T-cell (primary cell): ENCODE measurements at regions not wholly inside any gene's neighbourhood (a gene's known extent, or its start where the extent isn't known, plus 50 kb on each side); places are given as distances from the start of the nearest gene placed in this dataset.

Experiments
- ATAC-seq, 4 experiments: fragments of 200-7000 bp in 3 of 4; fragments of 150-1000 bp in 1 of 4; cut with Tn5 transposase; replicated peaks in 1 of 4; 1 replicate in 3 of 4; 2 replicates in 1 of 4; pipeline ENCODE4 v1.10.0; 2021; ENCODE audit warnings: moderate library complexity in 3 of 4, mild to moderate bottlenecking in 2 of 4, moderate number of reproducible peaks in 1 of 4
- CTCF ChIA-PET, 2 donors: fragments of 300-600 bp; sonication (Branson Sonifier 250); formaldehyde crosslinking; loops; one replicate each; lab custom pipeline; 2022; ENCODE audit warnings: antibody characterized with exemption in 2 of 2; lab: Charles Lee
- POLR2A ChIA-PET, 2 donors: fragments of 300-600 bp; sonication (Branson Sonifier 250); formaldehyde crosslinking; loops; one replicate each; lab custom pipeline; 2022; ENCODE audit warnings: antibody characterized with exemption in 2 of 2; lab: Charles Lee
- DNase-seq, 35 experiments: peaks; one replicate each; pipeline versions ENCODE4 v3.0.0 to v3.0.0-alpha.2; 2013 to 2023
- H3K27ac ChIP-seq: one replicate; pipeline ENCODE4 v1.5.1; 2013; ENCODE audit warnings: low read length
- H3K27me3 ChIP-seq, 2 experiments: replicated peaks in 1 of 2; 1 replicate in 1 of 2; 2 replicates in 1 of 2; pipeline versions ENCODE4 v1.6.1 to v1.7.0; 2013; ENCODE audit warnings: low read length in 1 of 2, mixed read lengths in 1 of 2; ENCODE audit not compliant: control insufficient read depth in 2 of 2, insufficient read depth in 2 of 2; ENCODE audit errors: extremely low read depth in 1 of 2
- H3K36me3 ChIP-seq, 2 donors: 1 replicate in 1 of 2; 2 replicates in 1 of 2; pipeline versions ENCODE4 v1.6.1 to v1.7.0; 2013; ENCODE audit warnings: low read length in 1 of 2; ENCODE audit not compliant: control insufficient read depth in 2 of 2, insufficient read depth in 1 of 2; ENCODE audit errors: extremely low read depth in 1 of 2
- H3K4me1 ChIP-seq, 2 experiments: 1 replicate in 1 of 2; 2 replicates in 1 of 2; pipeline versions ENCODE4 v1.6.1 to v1.7.0; 2013; ENCODE audit warnings: low read length in 2 of 2, mixed read lengths in 1 of 2; ENCODE audit not compliant: insufficient read depth in 2 of 2, control insufficient read depth in 1 of 2; ENCODE audit errors: extremely low read depth in 1 of 2
- H3K4me3 ChIP-seq, 2 donors: 1 replicate in 1 of 2; 2 replicates in 1 of 2; pipeline versions ENCODE4 v1.5.1 to v1.7.0; 2013; ENCODE audit warnings: mild to moderate bottlenecking in 2 of 2, low read length in 1 of 2, moderate library complexity in 1 of 2; ENCODE audit not compliant: control insufficient read depth in 1 of 2; ENCODE audit errors: extremely low read depth in 1 of 2
- H3K9me3 ChIP-seq: 2 replicates; pipeline ENCODE4 v1.7.0; 2013
- H3K27ac Mint-ChIP-seq, 2 donors: one replicate each; pipeline ENCODE4 v1.8.0; 2020 to 2021; ENCODE audit warnings: mild to moderate bottlenecking in 2 of 2, mixed read lengths in 2 of 2
- H3K27me3 Mint-ChIP-seq, 2 donors: one replicate each; pipeline ENCODE4 v1.8.0; 2021 to 2022; ENCODE audit warnings: mixed read lengths in 2 of 2
- H3K36me3 Mint-ChIP-seq: one replicate; pipeline ENCODE4 v1.8.0; 2021; ENCODE audit warnings: mixed read lengths
- H3K4me1 Mint-ChIP-seq, 3 donors: one replicate each; pipeline ENCODE4 v1.8.0; 2020 to 2022; ENCODE audit warnings: mixed read lengths in 3 of 3, mild to moderate bottlenecking in 1 of 3
- H3K4me3 Mint-ChIP-seq, 3 donors: one replicate each; pipeline ENCODE4 v1.8.0; 2020 to 2022; ENCODE audit warnings: mild to moderate bottlenecking in 3 of 3, mixed read lengths in 3 of 3, moderate library complexity in 3 of 3
- H3K9me3 Mint-ChIP-seq, 3 donors: one replicate each; pipeline ENCODE4 v1.8.0; 2020 to 2022; ENCODE audit warnings: mixed read lengths in 3 of 3
- WGBS: methylation state at CpG from one replicate; pipeline ENCODE4 v1.1.5; 2013; ENCODE audit warnings: missing lambda C conversion rate; ENCODE audit not compliant: insufficient coverage; 5-methylcytosine and 5-hydroxymethylcytosine counted together

DNA sequence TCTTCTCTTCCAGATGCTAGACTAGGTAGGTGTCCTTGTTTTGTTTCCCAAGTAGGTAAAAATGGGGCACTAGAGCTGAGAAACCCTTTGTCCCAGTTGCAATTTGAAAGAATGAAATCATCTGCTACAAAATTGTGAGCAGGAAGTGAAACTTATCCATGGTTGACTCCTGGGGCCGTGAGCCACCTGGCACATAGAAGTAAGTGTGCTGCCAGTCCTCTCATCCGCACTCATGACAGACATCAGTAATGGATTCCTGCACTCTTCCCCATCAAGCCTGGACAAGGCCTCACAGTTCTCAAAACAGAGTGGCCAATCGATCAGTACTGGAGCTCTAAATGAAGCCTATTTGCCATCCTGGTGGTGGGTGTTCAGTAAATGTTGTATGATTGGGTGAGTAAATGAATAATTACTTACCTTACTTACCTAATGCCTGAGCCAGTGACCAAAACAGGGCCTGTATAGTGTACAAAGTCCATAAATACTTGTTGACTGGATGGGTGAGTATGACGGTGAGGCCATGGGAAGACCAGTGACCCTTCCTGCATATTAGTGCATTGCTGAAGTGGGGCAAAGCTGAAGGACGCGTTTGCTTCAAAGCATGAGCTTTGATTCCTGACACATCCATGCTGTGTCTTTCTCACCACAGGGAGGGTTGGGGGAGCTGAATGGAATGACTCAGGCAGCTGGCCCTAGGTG, 68.9 kb upstream of the HEPHL1 start:
- Mint-ChIP-seq H3K4me3 (no peak overlapping the region), H3K9me3 (peaks cover 0 to 5% (median 2%) of the 10 kb centered on the region in 3 donors), H3K27me3 (peaks cover 0 to 17% of the 10 kb centered on the region in 2 donors), H3K36me3 (no peaks in the 10 kb centered on the region), H3K27ac (no peak overlapping the region), H3K4me1 (no peaks in the 10 kb centered on the region)
- Histone ChIP-seq H3K4me3 (no peak overlapping the region), H3K27ac (no peak overlapping the region), H3K4me1 (no peaks in the 10 kb centered on the region), H3K36me3 (no peaks in the 10 kb centered on the region), H3K27me3 (peaks cover 0 to 6% of the 10 kb centered on the region in 2 experiments), H3K9me3 (no peaks in the 10 kb centered on the region)
- DNase-seq = no peak
- no peak for ATAC-seq
- CTCF ChIA-PET = no interaction called here
- WGBS = 100% methylated on average over 3 of the region's 6 CpGs
- POLR2A ChIA-PET = no interaction called here

- H3K27me3 Mint-ChIP-seq = peaks cover 0 to 15% of the 10 kb centered on the region in 2 donors
- Histone ChIP-seq H3K9me3 (no peaks in the 10 kb centered on the region), H3K27me3 (peaks cover 0 to 9% of the 10 kb centered on the region in 2 experiments), H3K36me3 (no peaks in the 10 kb centered on the region), H3K4me3 (no peak overlapping the region), H3K4me1 (no peaks in the 10 kb centered on the region), H3K27ac (no peak overlapping the region)
- POLR2A ChIA-PET = no interaction called here
- CTCF ChIA-PET = no interaction called here
- no peaks in the 10 kb centered on the region for H3K4me1 Mint-ChIP-seq
- DNase-seq (no peak), ATAC-seq (no peak)
- 53% methylated on average over 4 of the region's 5 CpGs for WGBS
- peaks cover 0 to 5% (median 2%) of the 10 kb centered on the region in 3 donors for H3K9me3 Mint-ChIP-seq
- H3K36me3 Mint-ChIP-seq = no peaks in the 10 kb centered on the region
- no peak overlapping the region for H3K27ac Mint-ChIP-seq
- H3K4me3 Mint-ChIP-seq = no peak overlapping the region
Observed at GRCh38 chr11:93957397-93957952, 63.7 kb upstream of the HEPHL1 start.

GRCh38 chr11:93958991-93959390, 62.2 kb upstream of the HEPHL1 start:
- Mint-ChIP-seq H3K27ac (no peak overlapping the region), H3K4me1 (no peaks in the 10 kb centered on the region), H3K36me3 (no peaks in the 10 kb centered on the region), H3K9me3 (peaks cover 0 to 5% (median 2%) of the 10 kb centered on the region in 3 donors), H3K4me3 (no peak overlapping the region), H3K27me3 (peaks cover 0 to 15% of the 10 kb centered on the region in 2 donors)
- DNase-seq (no peak), ATAC-seq (no peak)
- POLR2A ChIA-PET = no interaction called here
- no peaks in the 10 kb centered on the region for H3K9me3 ChIP-seq
- CTCF ChIA-PET = no interaction called here
- peaks cover 0 to 10% of the 10 kb centered on the region in 2 experiments for H3K27me3 ChIP-seq
- H3K27ac ChIP-seq = no peak overlapping the region
- no peaks in the 10 kb centered on the region for H3K4me1 ChIP-seq
- no peaks in the 10 kb centered on the region for H3K36me3 ChIP-seq
- H3K4me3 ChIP-seq = no peak overlapping the region
- 86% methylated on average over 2 of the region's 3 CpGs for WGBS

DNA sequence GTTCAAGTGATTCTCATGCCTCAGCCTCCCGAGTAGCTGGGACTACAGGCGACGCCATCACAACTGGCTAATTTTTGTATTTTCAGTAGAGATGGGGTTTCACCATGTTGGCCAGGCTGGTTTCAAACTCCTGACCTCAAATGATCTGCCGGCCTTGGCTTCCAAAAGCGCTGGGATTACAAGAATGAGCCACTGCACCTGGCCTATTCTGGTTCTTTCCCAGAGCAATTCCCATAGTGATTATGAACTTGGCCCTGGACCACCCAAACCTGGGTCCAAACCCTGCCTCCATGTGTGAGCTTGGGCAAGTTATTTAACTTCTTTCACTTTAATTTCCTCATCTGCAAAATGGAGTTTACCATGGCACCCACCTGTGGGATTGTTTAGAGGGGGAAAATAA, 61.5 kb upstream of the HEPHL1 start:
- Mint-ChIP-seq H3K27me3 (peaks cover 0 to 13% of the 10 kb centered on the region in 2 donors), H3K36me3 (no peaks in the 10 kb centered on the region), H3K27ac (no peak overlapping the region), H3K4me1 (no peaks in the 10 kb centered on the region), H3K4me3 (no peak overlapping the region), H3K9me3 (peaks cover 0 to 4% (median 2%) of the 10 kb centered on the region in 3 donors)
- POLR2A ChIA-PET = no interaction called here
- no peaks in the 10 kb centered on the region for H3K4me1 ChIP-seq
- H3K9me3 ChIP-seq = no peaks in the 10 kb centered on the region
- H3K4me3 ChIP-seq = no peak overlapping the region
- H3K27ac ChIP-seq = no peak overlapping the region
- peaks cover 0 to 10% of the 10 kb centered on the region in 2 experiments for H3K27me3 ChIP-seq
- DNase-seq (no peak), ATAC-seq (no peak)
- CTCF ChIA-PET = no interaction called here
- no peaks in the 10 kb centered on the region for H3K36me3 ChIP-seq
- WGBS = 79% methylated on average over 3 of the region's 5 CpGs

GRCh38 chr11:93963072-93963471, 58.1 kb upstream of the HEPHL1 start:
- Mint-ChIP-seq H3K27me3 (peaks cover 0 to 7% of the 10 kb centered on the region in 2 donors), H3K4me1 (no peaks in the 10 kb centered on the region), H3K4me3 (no peak overlapping the region), H3K9me3 (no peaks in the 10 kb centered on the region), H3K27ac (no peak overlapping the region), H3K36me3 (no peaks in the 10 kb centered on the region)
- no peak overlapping the region for H3K4me3 ChIP-seq
- ATAC-seq (no peak), DNase-seq (no peak)
- 80% methylated on average over 1 of the region's 2 CpGs for WGBS
- no peaks in the 10 kb centered on the region for H3K9me3 ChIP-seq
- H3K27ac ChIP-seq = no peak overlapping the region
- CTCF ChIA-PET = no interaction called here
- POLR2A ChIA-PET = no interaction called here
- H3K36me3 ChIP-seq = no peaks in the 10 kb centered on the region
- peaks cover 0 to 8% of the 10 kb centered on the region in 2 experiments for H3K27me3 ChIP-seq
- H3K4me1 ChIP-seq = no peaks in the 10 kb centered on the region

GRCh38 chr11:93967258-93967657, 53.9 kb upstream of the HEPHL1 start:
- no peak overlapping the region for H3K4me3 ChIP-seq
- DNase-seq (no peak), ATAC-seq (no peak)
- H3K36me3 ChIP-seq = no peaks in the 10 kb centered on the region
- Mint-ChIP-seq H3K4me1 (no peaks in the 10 kb centered on the region), H3K4me3 (no peak overlapping the region), H3K9me3 (no peaks in the 10 kb centered on the region), H3K27me3 (peaks cover 0 to 2% of the 10 kb centered on the region in 2 donors), H3K27ac (no peak overlapping the region), H3K36me3 (no peaks in the 10 kb centered on the region)
- no CpG with 5 or more reads among the region's 4 CpGs for WGBS
- CTCF ChIA-PET = no interaction called here
- H3K27ac ChIP-seq = no peak overlapping the region
- peaks cover 0 to 8% of the 10 kb centered on the region in 2 experiments for H3K27me3 ChIP-seq
- no peaks in the 10 kb centered on the region for H3K4me1 ChIP-seq
- POLR2A ChIA-PET = no interaction called here
- H3K9me3 ChIP-seq = no peaks in the 10 kb centered on the region
